Keratinocyte (primary cell): ENCODE measurements at regions not wholly inside any gene's neighbourhood (a gene's known extent, or its start where the extent isn't known, plus 50 kb on each side); places are given as distances from the start of the nearest gene placed in this dataset.

Experiments used
- EZH2 ChIP-seq: IDR thresholded peaks from one replicate; pipeline ENCODE4 v1.6.1; 2012; ENCODE audit warnings: inconsistent platforms, mild to moderate bottlenecking, low read length, moderate library complexity
- TF ChIP-seq, protein P1 (sequence below), 3 experiments: IDR thresholded peaks in 1 of 3; conservative IDR thresholded peaks in 1 of 3; optimal IDR thresholded peaks in 1 of 3; 2 replicates in 2 of 3; 3 replicates in 1 of 3; pipeline versions ENCODE3 to v1.5.1; 2011; ENCODE audit warnings: low read length in 3 of 3, mild to moderate bottlenecking in 3 of 3, moderate library complexity in 2 of 3, control low read depth in 1 of 3, inconsistent platforms in 1 of 3; ENCODE audit not compliant: insufficient read depth in 2 of 3; ENCODE audit errors: extremely low read depth in 1 of 3

DNA sequence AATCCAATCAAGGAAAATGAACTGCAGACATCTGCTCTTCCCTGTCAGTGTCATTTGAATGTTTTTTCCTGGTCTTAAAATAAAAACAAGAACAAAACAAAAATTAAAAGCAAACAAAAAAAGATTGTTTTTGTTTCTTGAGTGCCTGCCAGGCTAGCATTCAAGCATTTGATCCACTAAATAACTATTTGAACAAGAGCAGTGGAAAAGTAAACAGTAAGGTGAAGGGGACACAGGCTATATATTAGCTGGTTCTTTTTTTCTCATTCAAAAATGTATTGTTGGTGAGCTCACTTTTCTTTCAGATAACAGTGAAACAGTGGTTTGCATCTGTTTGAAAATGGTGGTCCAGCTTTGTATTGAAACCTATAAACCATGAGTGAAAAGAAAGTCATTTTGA lies 586.9 kb upstream of the SGO1 start:
- TF ChIP-seq EZH2 = no peak
- TF ChIP-seq, protein P1, sequence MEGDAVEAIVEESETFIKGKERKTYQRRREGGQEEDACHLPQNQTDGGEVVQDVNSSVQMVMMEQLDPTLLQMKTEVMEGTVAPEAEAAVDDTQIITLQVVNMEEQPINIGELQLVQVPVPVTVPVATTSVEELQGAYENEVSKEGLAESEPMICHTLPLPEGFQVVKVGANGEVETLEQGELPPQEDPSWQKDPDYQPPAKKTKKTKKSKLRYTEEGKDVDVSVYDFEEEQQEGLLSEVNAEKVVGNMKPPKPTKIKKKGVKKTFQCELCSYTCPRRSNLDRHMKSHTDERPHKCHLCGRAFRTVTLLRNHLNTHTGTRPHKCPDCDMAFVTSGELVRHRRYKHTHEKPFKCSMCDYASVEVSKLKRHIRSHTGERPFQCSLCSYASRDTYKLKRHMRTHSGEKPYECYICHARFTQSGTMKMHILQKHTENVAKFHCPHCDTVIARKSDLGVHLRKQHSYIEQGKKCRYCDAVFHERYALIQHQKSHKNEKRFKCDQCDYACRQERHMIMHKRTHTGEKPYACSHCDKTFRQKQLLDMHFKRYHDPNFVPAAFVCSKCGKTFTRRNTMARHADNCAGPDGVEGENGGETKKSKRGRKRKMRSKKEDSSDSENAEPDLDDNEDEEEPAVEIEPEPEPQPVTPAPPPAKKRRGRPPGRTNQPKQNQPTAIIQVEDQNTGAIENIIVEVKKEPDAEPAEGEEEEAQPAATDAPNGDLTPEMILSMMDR (optimal IDR thresholded peaks at IDR 0.05 in 1 of 3, IDR thresholded peaks at IDR 0.05 in 1 of 3, conservative IDR thresholded peaks at IDR 0.05 in 1 of 3; ENCODE audit: extremely low read depth in 1 of 3, insufficient read depth in 2 of 3, low read length in 3 of 3) = no peak
